C4-2B (cell line): ENCODE measurements at regions not wholly inside any gene's neighbourhood (a gene's known extent, or its start where the extent isn't known, plus 50 kb on each side); places are given as distances from the start of the nearest gene placed in this dataset.

ENCODE experiments used
- H3K27ac ChIP-seq: fragments of 450-650 bp; 2 replicates; pipeline ENCODE4 v1.5.1; 2017
- CTCF ChIP-seq: fragments of 450-650 bp; conservative IDR thresholded peaks from 2 replicates; pipeline ENCODE4 v1.5.1; 2017; ENCODE audit warnings: mild to moderate bottlenecking
- ZFX ChIP-seq: fragments of 450-650 bp; IDR thresholded peaks from 2 replicates; pipeline ENCODE4 v1.6.1; 2017

- TF ChIP-seq CTCF (peak; percentile 77), ZFX (no peak)
- H3K27ac ChIP-seq: no peak overlapping the region
Observed at GRCh38 chr14:35944847-35945246, 118.7 kb downstream of the BRMS1L start.

GRCh38 chr14:35940291-35940690 is 114.2 kb downstream of the BRMS1L start:
- no peak overlapping the region for H3K27ac ChIP-seq
- TF ChIP-seq ZFX (no peak), CTCF (no peak)

GRCh38 chr14:35938770-35939169 is 112.6 kb downstream of the BRMS1L start:
- TF ChIP-seq CTCF (no peak), ZFX (no peak)
- no peak overlapping the region for H3K27ac ChIP-seq

GRCh38 chr14:35934499-35934898 is 108.4 kb downstream of the BRMS1L start:
- H3K27ac ChIP-seq: no peak overlapping the region
- no peak for TF ChIP-seq ZFX
- no peak for TF ChIP-seq CTCF

- TF ChIP-seq ZFX (no peak), CTCF (no peak)
- peak overlapping the region; percentile 17; the same call in 1 of the 2 replicates for H3K27ac ChIP-seq
Observed at GRCh38 chr14:35932659-35933159, 106.6 kb downstream of the BRMS1L start.

GRCh38 chr14:35932136-35932535 is 106.0 kb downstream of the BRMS1L start:
- TF ChIP-seq CTCF (no peak), ZFX (no peak)

GRCh38 chr14:35931346-35931745 is 105.2 kb downstream of the BRMS1L start:
- H3K27ac ChIP-seq: no peak overlapping the region
- TF ChIP-seq ZFX (no peak), CTCF (no peak)

More at GRCh38 chr14:35932136-35932535, 106.0 kb downstream of the BRMS1L start:
- no peak overlapping the region; the same call in 1 of the 2 replicates for H3K27ac ChIP-seq
